Testis (tissue), 2 donors: ENCODE measurements at regions not wholly inside any gene's neighbourhood (a gene's known extent, or its start where the extent isn't known, plus 50 kb on each side); places are given as distances from the start of the nearest gene placed in this dataset.

Experiments used
- POLR2A ChIP-seq: fragments of 450-650 bp; IDR thresholded peaks from one replicate; pipeline ENCODE4 v1.6.1; 2017; ENCODE audit warnings: antibody characterized with exemption, mild to moderate bottlenecking, moderate library complexity
- TF ChIP-seq, protein P1 (sequence below), 3 experiments: fragments of 450-650 bp in 2 of 3; fragments of 200-600 bp in 1 of 3; sonication (generic) in 1 of 3; IDR thresholded peaks; one replicate each; pipeline ENCODE4 v1.5.1; 2016 to 2019; ENCODE audit warnings: antibody characterized with exemption in 3 of 3, mild to moderate bottlenecking in 2 of 3, moderate library complexity in 1 of 3

GRCh38 chr20:24045621-24046318, 57.2 kb upstream of the GGTLC1 start:
- TF ChIP-seq, protein P1, sequence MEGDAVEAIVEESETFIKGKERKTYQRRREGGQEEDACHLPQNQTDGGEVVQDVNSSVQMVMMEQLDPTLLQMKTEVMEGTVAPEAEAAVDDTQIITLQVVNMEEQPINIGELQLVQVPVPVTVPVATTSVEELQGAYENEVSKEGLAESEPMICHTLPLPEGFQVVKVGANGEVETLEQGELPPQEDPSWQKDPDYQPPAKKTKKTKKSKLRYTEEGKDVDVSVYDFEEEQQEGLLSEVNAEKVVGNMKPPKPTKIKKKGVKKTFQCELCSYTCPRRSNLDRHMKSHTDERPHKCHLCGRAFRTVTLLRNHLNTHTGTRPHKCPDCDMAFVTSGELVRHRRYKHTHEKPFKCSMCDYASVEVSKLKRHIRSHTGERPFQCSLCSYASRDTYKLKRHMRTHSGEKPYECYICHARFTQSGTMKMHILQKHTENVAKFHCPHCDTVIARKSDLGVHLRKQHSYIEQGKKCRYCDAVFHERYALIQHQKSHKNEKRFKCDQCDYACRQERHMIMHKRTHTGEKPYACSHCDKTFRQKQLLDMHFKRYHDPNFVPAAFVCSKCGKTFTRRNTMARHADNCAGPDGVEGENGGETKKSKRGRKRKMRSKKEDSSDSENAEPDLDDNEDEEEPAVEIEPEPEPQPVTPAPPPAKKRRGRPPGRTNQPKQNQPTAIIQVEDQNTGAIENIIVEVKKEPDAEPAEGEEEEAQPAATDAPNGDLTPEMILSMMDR (IDR thresholded peaks at IDR 0.05): no peak
- TF ChIP-seq POLR2A: no peak
